Amygdala (tissue), 56 donors: ENCODE measurements at regions not wholly inside any gene's neighbourhood (a gene's known extent, or its start where the extent isn't known, plus 50 kb on each side); places are given as distances from the start of the nearest gene placed in this dataset.

Source experiments
- DNase-seq, 56 donors: peaks; one replicate each; lab custom pipeline; 2025; lab: John Stamatoyannopoulos, UW

DNA sequence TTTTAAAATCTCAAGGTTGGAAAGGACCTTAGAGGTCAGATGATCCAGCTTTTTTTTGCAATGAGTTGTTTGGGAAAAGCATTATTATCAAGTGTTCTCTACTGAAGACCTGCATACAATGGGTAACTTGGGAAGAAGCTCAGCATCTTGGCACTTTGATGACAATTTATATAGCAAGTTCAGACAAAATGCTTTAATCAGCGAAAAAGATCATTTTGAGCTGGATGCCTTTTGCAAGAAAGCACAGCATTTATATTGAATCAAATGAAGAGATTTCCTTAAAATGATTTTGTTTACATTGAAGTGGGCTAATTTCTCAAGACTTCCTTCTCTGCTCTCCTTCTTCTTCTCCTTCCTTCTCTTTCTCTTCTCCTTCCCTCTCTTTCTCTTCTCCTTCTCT lies 796.4 kb upstream of the CDH2 start:
- no peak for DNase-seq

DNA sequence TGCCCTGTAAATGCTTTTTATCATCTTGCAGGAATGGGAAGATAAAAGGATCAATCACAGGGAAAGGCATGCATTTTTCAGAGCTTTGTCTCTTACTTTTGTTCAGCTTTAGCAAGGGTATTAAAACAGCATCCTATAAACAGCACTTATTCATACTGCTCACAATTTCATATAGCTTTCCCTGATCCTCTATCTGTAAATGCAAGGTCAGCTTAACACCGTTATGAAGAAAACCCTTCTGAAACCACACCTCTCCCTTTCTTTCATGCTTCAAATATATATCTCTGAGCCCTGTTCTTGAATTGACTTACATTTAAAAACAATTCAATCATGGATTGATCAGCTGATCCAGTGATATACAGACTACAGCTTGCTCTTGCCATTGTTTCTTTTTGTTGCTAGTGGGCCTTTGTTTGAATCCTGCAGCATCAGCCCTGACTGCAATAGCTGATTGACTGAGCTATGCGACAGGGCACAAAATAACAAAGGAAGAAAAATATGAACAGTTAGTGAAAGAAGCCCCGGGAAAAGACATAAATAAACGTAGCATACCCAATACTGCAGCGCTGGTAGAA lies 795.5 kb upstream of the CDH2 start:
- no peak for DNase-seq

DNA sequence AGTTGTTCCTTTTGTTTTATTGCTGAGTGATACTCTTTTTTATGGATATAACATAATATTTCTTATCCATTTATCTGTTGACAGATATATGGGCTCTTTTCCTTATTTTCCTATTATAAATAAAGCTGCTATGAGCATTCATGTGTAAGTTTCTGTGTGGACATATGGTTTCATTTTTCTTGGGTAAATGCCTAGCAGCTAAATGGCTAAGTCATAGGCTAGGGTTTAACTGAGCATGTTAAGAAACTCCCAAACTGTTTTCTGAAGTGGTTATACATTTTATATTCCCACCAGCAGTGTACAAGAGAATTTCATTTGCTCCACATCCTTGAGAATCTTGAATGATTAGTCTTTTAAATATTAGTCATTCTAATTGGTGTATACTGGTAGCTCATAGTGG lies 786.6 kb upstream of the CDH2 start:
- no peak for DNase-seq

DNA sequence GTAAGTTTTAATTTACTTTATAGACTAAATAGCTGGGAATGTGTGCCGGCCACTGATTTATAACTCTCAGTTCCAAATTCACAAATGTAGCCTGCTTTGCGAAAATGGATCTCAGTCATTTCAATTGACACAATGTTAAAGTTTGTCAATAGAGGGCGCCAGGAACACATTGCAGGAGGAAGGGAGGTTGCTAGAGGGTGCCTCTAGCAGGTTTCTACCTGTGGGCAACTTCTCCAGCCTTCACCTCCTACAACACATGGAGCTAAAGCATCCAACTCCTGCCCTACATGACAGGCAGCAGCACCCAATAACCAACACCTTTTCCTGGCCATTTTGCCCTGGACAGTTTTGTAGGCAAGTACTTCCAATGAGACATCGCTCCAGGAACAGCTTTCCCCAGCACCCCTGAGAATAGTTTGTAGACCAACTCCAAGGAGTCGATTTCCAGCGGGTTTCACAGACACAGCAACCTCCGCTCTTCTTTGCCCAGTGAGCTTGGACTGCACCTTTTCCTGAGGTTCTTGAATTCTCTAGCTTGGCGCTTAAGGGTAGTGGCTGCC lies 784.8 kb upstream of the CDH2 start:
- DNase-seq: no peak

DNA sequence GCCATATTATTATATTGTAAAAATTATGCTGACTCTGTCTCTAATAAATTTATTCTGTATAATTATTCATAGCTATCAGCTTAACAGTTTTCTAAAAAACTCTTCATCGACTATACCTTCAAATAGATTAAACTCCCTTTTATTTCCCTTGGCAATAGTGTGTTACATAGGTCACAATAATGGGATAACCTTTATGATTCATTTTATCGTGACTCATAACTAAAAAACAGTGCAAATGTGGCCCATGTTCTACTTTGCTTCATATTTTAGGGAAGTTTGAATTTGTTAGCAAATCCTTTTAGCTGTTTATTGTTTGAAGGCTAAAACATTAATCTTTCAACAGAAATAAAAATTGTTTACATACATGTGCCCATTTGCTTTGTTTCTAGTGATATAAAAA lies 783.2 kb upstream of the CDH2 start:
- DNase-seq: no peak

DNA sequence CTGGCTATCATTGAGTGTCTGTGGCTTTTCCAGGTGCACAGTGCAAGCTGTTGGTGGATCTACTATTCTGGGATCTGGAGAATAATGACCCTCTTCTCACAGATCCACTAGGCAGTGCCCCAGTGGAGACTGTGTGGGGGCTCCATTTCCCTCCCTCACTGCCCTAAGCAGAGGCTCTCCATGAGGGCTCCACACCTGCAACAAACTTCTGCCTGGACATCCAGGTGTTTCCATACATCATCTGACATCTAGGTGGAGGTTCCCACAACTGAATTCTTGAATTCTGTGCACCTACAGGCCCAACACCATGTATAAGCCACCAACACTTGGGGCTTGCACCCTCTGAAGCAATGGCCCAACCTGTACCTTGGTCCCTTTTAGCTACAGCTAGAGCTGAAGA lies 775.4 kb upstream of the CDH2 start:
- no peak for DNase-seq

DNA sequence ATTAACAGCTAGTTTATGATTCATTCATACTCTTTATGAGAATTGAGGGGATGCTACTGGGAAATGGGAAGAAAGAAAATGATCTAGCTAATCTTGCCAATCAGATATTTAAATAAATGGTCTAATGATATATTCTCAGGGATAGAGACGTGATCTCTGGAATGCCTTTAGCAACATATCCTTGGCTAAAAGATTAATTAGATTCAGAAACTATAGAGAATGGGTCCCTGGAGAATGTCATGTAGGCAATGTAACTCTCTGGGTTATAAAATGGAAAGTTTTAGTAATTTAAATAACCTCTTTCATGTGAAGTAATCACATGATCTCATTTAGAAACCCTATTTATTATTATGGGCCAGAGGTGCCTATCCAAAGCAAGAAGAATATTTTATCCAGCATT lies 771.0 kb upstream of the CDH2 start:
- no peak for DNase-seq

DNA sequence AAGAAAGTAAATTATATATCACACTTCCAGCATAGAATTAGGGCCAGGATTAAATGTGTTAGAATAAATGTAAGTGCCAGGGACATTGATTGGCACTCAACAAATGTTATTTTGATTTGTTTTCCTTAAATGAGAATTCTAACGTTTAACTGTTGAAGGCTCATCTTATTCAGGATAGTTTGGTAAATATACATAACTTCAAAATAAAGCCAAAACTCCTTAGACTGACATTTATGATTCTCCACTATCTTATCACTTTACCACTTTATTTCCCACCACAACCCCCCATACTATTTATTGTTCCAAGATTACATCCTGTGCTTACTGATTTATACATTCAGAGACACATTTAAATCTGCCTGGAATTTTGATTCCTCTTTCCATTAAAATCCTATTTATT lies 769.5 kb upstream of the CDH2 start:
- DNase-seq: no peak

DNA sequence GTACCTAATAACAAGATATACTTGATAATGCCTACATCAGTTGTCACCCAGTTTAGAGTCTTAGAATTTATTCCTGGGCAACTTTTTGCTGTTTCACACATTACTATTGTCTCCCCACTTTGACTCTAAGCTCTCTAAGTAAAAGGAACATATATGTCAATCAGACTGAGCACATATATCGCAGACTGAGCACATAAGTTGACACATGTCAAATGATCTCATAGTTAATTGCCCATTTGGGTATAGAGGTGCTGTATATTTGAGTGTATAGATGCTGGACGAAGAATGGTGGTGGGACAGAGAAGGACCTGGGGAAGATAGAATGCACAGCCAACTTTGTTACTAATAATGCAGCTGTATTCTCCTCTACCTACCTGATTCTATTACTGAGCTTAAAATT lies 746.0 kb upstream of the CDH2 start:
- DNase-seq: no peak

DNA sequence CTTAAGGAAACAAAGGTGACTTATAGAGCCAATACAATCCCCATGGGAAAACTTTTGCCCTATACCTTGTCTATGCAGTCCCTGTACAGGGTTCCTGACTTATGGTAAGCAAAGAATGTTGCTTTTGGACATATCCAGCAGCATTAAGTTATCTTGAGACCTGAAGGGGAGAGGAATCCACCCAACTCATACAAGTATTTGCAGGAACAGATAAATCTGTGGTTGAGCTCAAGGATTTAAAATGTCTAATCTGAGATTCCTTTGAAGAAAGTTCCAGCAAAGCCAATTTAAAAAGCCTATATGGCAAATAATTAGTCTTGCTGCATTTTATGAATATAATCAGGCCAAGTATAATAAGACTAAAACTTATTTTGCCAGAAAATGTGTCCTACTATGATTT lies 739.5 kb upstream of the CDH2 start:
- DNase-seq: no peak

DNA sequence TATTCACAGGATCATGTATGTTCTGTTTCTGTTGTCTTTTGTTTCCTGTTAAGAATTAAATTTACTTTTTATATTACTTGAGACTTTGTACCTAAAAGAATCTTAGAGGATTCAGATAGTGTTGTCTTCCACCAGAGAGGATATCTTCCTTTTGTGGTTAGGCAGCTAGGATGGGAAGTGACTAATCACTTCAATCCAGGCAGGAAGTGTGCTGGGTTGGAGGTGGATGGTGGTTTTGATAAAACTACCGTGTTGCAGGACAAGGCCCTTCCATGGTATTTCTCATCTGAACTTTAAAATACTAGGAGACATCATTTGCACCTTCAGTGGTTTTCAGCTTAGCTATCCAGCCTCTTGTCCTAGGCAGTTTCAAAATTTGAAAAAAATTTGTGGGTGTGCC lies 728.6 kb upstream of the CDH2 start:
- DNase-seq: no peak

DNA sequence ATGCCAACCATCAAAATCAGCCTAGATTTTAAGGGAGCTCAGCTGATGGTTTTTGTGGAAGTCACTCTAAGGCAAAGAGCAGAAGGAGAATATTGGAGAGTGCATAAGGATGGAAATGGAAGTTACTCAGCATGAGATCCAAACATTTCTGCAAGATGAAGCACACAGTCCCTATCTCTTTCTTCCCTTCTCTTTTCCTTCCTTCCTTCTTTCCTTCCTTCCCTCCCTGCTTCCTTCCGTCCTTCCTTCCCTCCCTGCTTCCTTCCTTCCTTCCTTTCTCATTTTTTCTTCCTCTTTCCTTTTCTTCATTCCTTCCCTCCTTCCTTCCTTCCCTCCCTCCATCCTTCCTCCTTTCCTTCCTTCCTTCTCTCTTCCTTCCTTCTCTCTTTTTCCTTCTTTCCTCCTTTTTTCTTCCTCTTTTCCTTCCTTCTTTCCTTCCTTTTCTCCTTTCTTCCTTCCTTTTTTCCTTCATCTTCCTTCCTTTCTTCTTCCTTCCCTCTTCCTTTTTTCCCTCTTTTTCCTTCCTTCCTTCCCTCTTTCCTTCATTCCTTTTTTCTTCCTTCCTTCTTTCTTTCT lies 727.9 kb upstream of the CDH2 start:
- no peak for DNase-seq

DNA sequence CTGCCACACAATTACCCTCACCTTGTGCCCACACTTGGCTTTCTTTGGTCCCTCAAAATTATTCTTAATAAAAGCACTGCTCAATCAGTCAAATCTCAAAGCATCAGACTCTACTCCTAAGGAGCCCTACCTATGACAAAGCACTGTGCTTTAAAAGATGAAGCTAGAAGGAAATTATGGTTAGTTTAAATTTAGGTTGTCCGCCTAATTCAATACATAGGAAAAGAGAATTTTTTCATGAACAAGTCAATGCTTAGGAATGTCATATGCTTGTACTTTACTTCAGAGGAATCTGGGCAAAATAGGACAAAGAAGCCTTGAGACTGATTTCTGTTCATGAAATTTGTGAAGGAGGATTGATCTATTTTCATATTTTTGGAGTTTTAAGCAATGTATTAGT lies 726.4 kb upstream of the CDH2 start:
- no peak for DNase-seq

DNA sequence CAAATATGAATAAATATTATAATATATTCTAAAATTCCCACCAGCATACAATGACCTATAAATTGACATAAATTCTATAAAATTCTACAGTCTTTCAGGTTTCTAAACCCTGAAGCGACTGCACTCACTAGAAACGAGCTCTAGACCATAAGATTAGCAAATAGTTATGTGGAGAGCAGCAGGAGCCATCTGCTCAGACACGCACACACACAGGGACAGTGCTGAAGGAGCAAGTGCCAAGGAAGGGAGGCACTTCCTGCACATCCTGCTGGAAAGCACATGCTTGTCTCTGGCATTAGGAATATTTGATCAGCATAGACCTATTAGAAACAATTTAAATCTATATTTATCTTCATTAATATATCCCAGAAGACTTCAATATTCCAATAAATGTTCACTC lies 713.9 kb upstream of the CDH2 start:
- DNase-seq: no peak

DNA sequence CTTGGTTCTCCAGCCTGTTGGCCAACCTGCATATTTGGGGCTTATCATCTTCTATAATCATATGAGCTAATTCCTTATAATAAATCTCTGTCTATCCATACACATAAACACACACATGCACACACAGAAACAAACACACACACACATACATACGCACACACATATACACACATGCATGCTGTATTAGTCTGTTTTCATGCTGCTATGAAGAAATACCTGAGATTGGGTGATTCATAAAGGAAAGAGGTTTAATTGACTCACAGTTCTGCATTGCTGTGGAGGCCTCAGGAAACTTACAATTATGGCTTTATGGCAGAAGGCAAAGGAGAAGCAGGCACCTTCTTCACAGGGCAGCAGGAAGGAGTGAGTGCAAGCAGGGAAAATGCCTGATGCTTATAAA lies 707.4 kb upstream of the CDH2 start:
- DNase-seq: no peak

DNA sequence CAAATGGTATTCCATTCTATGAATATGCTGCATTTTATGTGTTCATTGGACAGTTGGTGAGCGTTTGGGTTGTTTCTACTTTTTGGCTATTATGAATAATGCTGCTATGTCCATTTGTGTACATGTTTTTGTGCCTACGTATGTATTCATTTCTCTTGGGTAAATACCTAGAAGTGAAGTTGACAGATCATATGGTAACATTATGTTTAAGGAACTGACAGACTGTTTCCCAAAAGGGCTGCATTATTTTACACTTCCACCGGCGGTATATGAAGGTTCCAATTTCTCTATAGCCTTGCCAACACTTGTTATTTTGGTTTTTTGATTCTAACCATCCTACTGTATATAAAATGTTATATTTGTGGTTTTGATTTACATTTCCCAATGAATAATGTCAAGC lies 703.9 kb upstream of the CDH2 start:
- DNase-seq: no peak

DNA sequence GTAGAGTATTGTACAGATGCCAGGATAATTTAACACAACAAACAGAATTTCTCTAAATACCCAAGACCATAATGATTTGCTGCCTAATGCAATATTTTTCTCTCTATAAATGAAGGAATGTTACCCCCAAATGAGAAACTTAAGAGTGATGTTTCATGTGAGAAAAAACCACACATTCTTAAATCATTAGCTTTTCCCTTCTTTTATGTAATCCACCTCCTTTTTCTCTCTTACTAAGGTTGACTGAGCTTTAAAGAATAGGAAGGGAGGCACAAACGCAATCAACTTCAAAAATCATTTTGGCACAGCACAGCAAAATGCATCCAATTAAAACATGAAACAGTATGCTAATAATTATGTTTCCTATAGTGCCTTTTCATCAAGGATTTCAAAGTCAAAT lies 698.1 kb upstream of the CDH2 start:
- no peak for DNase-seq

DNA sequence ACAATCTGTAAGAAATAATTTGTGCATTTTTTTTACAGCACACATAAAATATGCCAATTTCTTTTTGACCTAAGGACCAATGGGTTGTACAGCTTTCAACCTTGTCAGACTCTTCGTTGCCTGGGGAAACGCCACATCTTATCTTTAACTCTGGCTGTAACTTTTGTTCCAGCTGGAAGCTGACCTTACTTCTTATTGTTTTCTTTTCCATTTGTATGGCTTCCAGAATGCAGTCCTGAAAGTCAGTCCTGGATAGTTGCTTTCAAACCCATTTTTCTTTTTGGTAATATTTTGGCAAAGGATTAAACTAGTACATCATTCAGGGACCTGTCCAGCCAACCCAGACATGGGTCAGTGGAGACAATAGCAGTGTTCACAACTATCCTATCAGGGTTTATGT lies 686.5 kb upstream of the CDH2 start:
- no peak for DNase-seq

DNA sequence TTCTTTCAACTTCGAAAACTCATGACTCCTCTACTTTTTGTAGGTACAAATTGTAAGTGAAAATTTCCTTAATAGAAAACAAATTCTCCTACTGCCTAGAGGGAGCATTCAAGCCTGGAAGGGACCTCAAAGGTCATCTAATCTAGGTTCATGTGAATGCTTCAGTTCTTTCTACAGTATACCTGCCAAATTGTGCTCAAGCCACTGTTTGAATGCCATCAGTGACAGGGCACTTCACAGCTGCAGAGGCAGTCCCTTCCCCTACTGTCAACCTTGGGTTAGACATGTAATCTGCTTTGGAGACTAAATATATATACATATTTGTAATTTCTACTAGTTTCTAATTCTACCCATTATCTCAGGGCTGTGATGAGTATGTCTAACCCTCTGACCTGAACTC lies 681.3 kb upstream of the CDH2 start:
- DNase-seq: no peak

DNA sequence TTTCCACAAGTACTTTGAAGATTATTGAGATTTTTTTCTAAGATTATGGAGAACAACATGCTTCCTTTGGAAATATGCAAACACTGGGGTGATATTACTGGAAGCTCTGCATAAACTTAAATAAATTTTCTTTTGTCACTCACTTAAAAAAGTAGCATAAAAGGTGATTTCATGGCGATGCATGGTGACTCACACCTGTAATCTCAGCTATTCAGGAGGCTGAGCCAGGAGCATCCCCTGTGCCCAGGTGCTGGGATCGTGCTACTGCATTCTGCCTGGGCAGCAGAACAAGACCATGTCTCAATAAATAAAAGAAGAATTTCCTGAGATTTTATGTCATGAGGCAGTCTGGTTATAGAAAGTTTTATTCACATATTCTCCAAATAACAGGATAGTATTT lies 679.1 kb upstream of the CDH2 start:
- no peak for DNase-seq

DNA sequence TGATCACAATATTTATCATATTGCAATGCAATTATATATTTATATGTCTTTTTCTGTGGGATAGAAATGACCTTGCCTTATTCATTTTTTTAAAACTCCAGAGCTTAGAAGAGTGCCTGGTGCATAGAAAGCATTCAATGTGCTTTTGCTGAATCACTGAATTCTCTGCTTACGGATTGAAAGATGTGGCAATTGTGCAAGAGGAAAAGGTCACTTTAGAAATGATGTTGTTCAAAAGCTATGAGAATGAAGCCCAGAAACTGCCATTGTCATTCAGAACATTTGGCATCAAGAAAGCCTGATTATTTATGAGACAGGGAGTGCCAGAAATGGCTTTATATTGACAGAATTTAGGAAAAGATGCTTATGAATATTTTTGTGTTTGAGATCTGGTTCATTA lies 678.6 kb upstream of the CDH2 start:
- peak in 2 of 56 donors; percentile 3 to 41 for DNase-seq

DNA sequence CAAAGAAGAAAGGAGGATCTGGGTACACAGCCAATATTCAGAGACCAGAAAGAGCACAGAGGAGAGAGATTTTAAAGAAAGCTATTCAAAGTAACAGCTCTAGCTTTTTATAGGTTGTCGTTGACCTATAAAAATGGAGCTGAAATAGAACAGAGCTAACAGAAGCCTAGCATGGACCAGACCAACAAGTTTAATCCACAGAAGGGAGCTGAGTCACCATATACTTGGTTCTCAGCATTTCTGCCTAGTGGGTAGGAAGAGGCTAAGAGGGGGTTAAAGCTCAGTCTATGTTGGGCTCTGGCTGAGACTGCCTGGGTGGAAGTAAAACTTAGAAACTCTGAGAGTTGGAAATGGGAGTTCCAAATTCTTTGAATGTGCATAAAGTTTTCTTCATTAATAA lies 678.0 kb upstream of the CDH2 start:
- DNase-seq: no peak

DNA sequence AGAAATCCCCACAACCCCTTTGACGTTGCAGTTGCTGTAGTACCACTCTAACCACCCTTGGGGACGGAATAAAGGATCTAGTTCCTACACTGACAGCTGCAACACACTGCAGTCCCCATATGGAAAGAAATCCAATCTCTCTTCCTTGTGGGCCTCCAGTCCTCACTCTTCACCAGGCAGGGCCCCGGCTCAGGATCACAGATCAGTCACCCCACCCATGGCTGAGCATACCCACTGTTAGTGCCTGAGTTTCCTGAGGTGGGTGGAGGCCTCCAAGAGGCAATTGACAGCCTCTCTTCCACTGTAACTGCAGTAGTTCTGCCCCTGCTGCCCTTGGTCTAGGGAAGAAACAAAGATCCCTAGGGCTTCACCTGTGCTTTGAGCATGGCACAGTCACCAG lies 670.0 kb upstream of the CDH2 start:
- DNase-seq: no peak
